ENCODE measurements at regions not wholly inside any gene's neighbourhood (a gene's known extent, or its start where the extent isn't known, plus 50 kb on each side); places are given as distances from the start of the nearest gene placed in this dataset.
"Not testable (repeated sequence)": the region's sequence is repeated elsewhere in the genome, so short reads cannot be mapped to it uniquely, and the experiment has no call there.

- Mint-ChIP-seq H3K4me1 (no peaks in the 10 kb centered on the region), H3K9me3 (no peaks in the 10 kb centered on the region), H3K27me3 (no peaks in the 10 kb centered on the region), H3K27ac (no peak overlapping the region), H3K4me3 (no peak overlapping the region), H3K36me3 (no peaks in the 10 kb centered on the region)
Observed at GRCh38 chr7:115306586-115306985, 384.7 kb downstream of the MDFIC start.

- H3K4me3 Mint-ChIP-seq: no peak overlapping the region
- H3K9me3 Mint-ChIP-seq: no peaks in the 10 kb centered on the region
- no peaks in the 10 kb centered on the region for H3K4me1 Mint-ChIP-seq
- no peak overlapping the region for H3K27ac Mint-ChIP-seq
- H3K36me3 Mint-ChIP-seq: no peaks in the 10 kb centered on the region
- H3K27me3 Mint-ChIP-seq: peaks cover 1% of the 10 kb centered on the region
Observed at GRCh38 chr7:115300231-115300870, 378.5 kb downstream of the MDFIC start.

GRCh38 chr7:115299397-115300037 is 377.6 kb downstream of the MDFIC start:
- H3K4me3 Mint-ChIP-seq: no peak overlapping the region
- peaks cover 1% of the 10 kb centered on the region for H3K27me3 Mint-ChIP-seq
- no peaks in the 10 kb centered on the region for H3K4me1 Mint-ChIP-seq
- no peaks in the 10 kb centered on the region for H3K36me3 Mint-ChIP-seq
- H3K9me3 Mint-ChIP-seq: no peaks in the 10 kb centered on the region
- H3K27ac Mint-ChIP-seq: no peak overlapping the region

DNA sequence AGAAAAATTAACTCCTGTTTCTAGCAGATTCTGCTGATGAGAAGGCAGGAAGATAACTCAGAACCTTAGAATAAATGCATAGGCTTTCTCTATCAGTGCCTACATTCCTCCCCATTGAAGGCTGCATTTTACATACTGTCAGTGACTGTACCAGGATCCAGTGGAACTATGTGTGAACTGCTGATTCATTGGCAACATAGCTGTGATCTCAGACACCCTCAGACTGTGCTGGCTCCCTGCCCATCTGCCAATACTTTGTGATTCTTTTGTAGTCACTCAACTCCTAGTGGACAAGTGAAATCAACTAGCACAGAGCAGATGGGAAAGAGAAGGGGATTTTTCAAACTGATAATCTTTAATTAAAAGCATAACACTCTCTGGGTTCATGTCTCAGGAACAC is 375.8 kb downstream of the MDFIC start:
- no peaks in the 10 kb centered on the region for H3K9me3 Mint-ChIP-seq
- no peak overlapping the region for H3K4me3 Mint-ChIP-seq
- H3K36me3 Mint-ChIP-seq: no peaks in the 10 kb centered on the region
- no peaks in the 10 kb centered on the region for H3K4me1 Mint-ChIP-seq
- H3K27ac Mint-ChIP-seq: no peak overlapping the region
- H3K27me3 Mint-ChIP-seq: peaks cover 1% of the 10 kb centered on the region

- no peak overlapping the region for H3K4me3 Mint-ChIP-seq
- H3K36me3 Mint-ChIP-seq: no peaks in the 10 kb centered on the region
- no peak overlapping the region for H3K27ac Mint-ChIP-seq
- H3K9me3 Mint-ChIP-seq: no peaks in the 10 kb centered on the region
- peaks cover 2% of the 10 kb centered on the region for H3K27me3 Mint-ChIP-seq
- no peaks in the 10 kb centered on the region for H3K4me1 Mint-ChIP-seq
Observed at GRCh38 chr7:115293628-115294240, 371.8 kb downstream of the MDFIC start.

- H3K4me3 Mint-ChIP-seq: no peak overlapping the region
- H3K27ac Mint-ChIP-seq: no peak overlapping the region
- H3K9me3 Mint-ChIP-seq: no peaks in the 10 kb centered on the region
- peaks cover 2% of the 10 kb centered on the region for H3K27me3 Mint-ChIP-seq
- H3K36me3 Mint-ChIP-seq: no peaks in the 10 kb centered on the region
- H3K4me1 Mint-ChIP-seq: no peaks in the 10 kb centered on the region
Observed at GRCh38 chr7:115292381-115292780, 370.5 kb downstream of the MDFIC start.

- Mint-ChIP-seq H3K9me3 (no peaks in the 10 kb centered on the region), H3K27ac (no peak overlapping the region), H3K36me3 (no peaks in the 10 kb centered on the region)
Observed at GRCh38 chr7:115289971-115290370, 368.1 kb downstream of the MDFIC start.

GRCh38 chr7:115276791-115277190 is 354.9 kb downstream of the MDFIC start:
- H3K27ac Mint-ChIP-seq: no peak overlapping the region
- peaks cover 3% of the 10 kb centered on the region for H3K27me3 Mint-ChIP-seq
- no peak overlapping the region for H3K4me3 Mint-ChIP-seq
- no peaks in the 10 kb centered on the region for H3K36me3 Mint-ChIP-seq
- no peaks in the 10 kb centered on the region for H3K9me3 Mint-ChIP-seq
- no peaks in the 10 kb centered on the region for H3K4me1 Mint-ChIP-seq

More at GRCh38 chr7:115289971-115290370, 368.1 kb downstream of the MDFIC start:
- H3K27me3 Mint-ChIP-seq: peaks cover 2% of the 10 kb centered on the region
- H3K4me3 Mint-ChIP-seq: no peak overlapping the region
- no peaks in the 10 kb centered on the region for H3K4me1 Mint-ChIP-seq

- not testable (repeated sequence) for H3K27ac Mint-ChIP-seq, H3K9me3 Mint-ChIP-seq, H3K4me3 Mint-ChIP-seq, H3K36me3 Mint-ChIP-seq, H3K4me1 Mint-ChIP-seq, H3K27me3 Mint-ChIP-seq
Observed at GRCh38 chr7:115273855-115274254, 352.0 kb downstream of the MDFIC start.

DNA sequence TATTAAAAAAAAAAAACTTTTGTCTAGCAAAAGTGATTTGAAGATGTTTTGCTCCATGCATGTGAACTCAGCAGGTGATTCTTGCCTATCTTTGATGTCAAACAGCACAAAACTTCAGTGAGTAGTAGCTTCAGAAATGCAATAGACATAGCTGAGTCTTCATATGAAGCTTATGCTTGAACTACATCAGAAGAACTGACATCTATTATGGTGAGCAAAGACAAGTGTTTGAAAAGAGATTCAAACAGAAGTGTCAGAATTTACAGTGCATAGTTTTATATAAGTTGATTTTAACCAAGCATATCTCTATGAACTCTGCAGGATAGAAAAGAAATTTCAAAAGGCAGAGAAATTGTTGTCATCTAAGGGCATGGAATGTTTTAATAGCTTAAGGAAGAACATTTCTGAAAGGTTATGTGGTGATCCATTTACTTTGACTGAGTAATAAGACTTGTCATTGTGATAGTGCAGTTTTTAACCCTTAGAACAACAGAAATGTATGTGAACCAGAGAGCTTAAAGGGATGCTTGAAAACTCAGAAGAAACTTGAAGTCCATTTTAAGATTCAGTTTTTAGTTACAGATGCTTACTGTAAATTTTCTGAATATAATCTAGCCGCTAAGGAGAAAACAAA is 351.4 kb downstream of the MDFIC start:
- H3K4me1 Mint-ChIP-seq: no peaks in the 10 kb centered on the region
- H3K27me3 Mint-ChIP-seq: peaks cover 3% of the 10 kb centered on the region
- no peak overlapping the region for H3K27ac Mint-ChIP-seq
- H3K4me3 Mint-ChIP-seq: no peak overlapping the region
- H3K9me3 Mint-ChIP-seq: no peaks in the 10 kb centered on the region
- no peaks in the 10 kb centered on the region for H3K36me3 Mint-ChIP-seq

DNA sequence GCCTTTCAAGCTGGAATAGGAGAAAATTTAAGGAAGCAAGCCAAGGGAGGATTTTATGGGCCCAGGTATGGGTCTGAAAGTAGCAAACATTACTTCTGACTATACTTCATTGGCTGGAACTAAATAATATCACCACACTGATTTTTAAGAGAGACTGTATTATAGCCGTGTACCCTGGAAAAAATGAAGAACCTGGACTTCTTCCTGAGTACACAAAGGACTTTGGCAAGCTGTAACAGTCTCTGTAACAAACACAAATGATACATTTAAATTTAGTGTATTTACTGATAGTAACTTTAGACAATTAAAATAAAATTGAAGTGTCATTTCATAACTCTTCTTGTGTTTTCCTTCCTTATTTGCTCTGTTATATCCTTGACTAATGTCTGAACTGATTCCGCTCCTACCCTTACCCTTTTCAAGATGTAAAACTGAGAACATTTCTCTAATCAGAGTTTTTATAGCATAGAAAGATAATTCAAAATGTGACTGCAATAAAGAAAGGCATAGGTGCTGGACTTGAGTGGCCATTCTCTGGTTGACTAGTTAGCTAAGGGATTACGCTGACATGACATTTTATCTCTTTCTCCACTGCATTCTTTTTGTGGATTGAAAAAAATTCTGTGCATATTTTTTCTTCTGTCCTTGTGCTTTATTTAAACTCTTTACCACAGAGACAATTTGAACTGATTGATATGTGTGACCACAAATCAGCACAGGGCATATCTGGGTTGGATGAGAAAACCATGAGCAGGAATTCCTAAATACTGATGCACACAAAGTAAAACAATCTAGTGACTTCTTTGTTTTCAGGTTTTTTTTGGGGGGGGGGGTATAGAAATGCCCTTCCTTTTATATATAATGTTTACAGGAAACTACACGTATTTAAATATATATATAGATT is 349.7 kb downstream of the MDFIC start:
- no peak overlapping the region for H3K4me3 Mint-ChIP-seq
- no peaks in the 10 kb centered on the region for H3K4me1 Mint-ChIP-seq
- H3K36me3 Mint-ChIP-seq: no peaks in the 10 kb centered on the region
- peaks cover 11% of the 10 kb centered on the region for H3K27me3 Mint-ChIP-seq
- H3K27ac Mint-ChIP-seq: no peak overlapping the region
- no peaks in the 10 kb centered on the region for H3K9me3 Mint-ChIP-seq

DNA sequence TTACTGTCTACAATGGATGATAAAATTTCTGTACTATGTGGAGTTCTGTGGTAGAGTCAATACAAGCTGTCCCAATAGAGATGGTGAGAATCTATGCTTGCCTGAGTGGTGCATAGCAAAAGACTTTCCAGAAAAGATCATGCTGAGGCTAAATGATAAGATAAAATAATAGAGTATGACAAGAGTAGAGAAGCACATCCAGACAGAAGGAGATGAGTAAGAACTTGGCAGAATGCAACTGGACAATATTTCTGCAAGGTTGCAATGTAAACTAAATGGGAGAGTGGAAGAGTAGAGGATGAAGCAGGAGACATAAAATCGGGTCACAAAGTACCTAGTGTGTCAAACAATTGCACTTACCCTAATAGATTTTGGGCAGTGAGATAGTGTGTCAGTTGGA is 347.6 kb downstream of the MDFIC start:
- no peaks in the 10 kb centered on the region for H3K4me1 Mint-ChIP-seq
- no peak overlapping the region for H3K4me3 Mint-ChIP-seq
- no peaks in the 10 kb centered on the region for H3K36me3 Mint-ChIP-seq
- no peak overlapping the region for H3K27ac Mint-ChIP-seq
- peaks cover 9% of the 10 kb centered on the region for H3K9me3 Mint-ChIP-seq
- peaks cover 20% of the 10 kb centered on the region for H3K27me3 Mint-ChIP-seq

- H3K27ac Mint-ChIP-seq: no peak overlapping the region
- H3K4me1 Mint-ChIP-seq: no peaks in the 10 kb centered on the region
- H3K9me3 Mint-ChIP-seq: peaks cover 12% of the 10 kb centered on the region
- H3K4me3 Mint-ChIP-seq: no peak overlapping the region
- H3K36me3 Mint-ChIP-seq: no peaks in the 10 kb centered on the region
- peaks cover 18% of the 10 kb centered on the region for H3K27me3 Mint-ChIP-seq
Observed at GRCh38 chr7:115267503-115267902, 345.6 kb downstream of the MDFIC start.

DNA sequence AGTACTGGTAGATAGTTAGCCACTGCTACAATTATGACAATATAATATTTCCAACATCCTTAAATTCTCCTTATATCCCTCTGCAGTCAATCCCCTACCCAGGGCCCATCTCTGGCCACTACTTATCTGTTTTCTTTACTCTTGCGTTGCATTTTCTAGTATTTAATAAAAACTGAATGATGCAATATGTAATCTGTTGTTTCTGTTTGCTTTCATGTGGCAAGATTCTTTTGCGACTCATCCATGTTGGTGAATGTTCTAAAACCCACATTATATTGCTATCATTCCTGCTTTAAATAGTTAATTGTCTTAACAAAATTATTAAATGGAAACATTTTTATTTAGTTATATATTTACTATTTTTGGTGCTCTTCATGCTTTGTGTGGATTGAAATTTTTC is 338.5 kb downstream of the MDFIC start:
- H3K27ac Mint-ChIP-seq: no peak overlapping the region
- peaks cover 3% of the 10 kb centered on the region for H3K4me1 Mint-ChIP-seq
- H3K9me3 Mint-ChIP-seq: peaks cover 12% of the 10 kb centered on the region
- no peak overlapping the region for H3K4me3 Mint-ChIP-seq
- H3K27me3 Mint-ChIP-seq: peaks cover 6% of the 10 kb centered on the region
- H3K36me3 Mint-ChIP-seq: no peaks in the 10 kb centered on the region

DNA sequence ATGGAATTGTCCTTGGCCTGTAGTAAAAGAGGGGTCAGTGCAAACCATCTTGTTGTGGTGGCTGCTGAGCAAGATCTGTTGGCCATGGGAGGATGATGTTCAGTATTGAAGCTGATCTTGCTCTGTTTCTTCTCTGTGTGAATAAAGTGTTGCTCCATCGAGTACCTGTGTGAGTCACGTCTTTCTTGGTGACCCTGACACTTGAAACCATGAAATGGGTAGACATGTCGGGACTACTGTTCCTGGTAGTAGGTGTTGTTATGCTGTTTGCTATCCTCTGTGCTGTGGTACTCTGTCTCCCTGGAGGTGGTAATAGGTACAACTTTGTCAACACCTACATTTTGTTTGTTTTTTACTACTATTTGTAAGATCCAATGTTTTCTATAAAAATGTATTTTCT is 330.6 kb downstream of the MDFIC start:
- no peak overlapping the region for H3K4me3 Mint-ChIP-seq
- no peaks in the 10 kb centered on the region for H3K4me1 Mint-ChIP-seq
- H3K9me3 Mint-ChIP-seq: no peaks in the 10 kb centered on the region
- no peaks in the 10 kb centered on the region for H3K36me3 Mint-ChIP-seq
- no peak overlapping the region for H3K27ac Mint-ChIP-seq
- H3K27me3 Mint-ChIP-seq: no peaks in the 10 kb centered on the region

All from activated naive CD4-positive, alpha-beta T cell treated with anti-CD3 and anti-CD28 coated beads, Interleukin-2, amount 50 U/mL, for 24 hours (primary cell).